GM23338 (cell line): ENCODE measurements at regions not wholly inside any gene's neighbourhood (a gene's known extent, or its start where the extent isn't known, plus 50 kb on each side); places are given as distances from the start of the nearest gene placed in this dataset.

Experiments used
- ATAC-seq: fragments of 200-7000 bp; cut with Tn5 transposase; 3 replicates; pipeline ENCODE4 v1.9.1; 2020
- DNase-seq: peaks from one replicate; pipeline ENCODE4 v3.0.0-alpha.2; 2015; ENCODE audit warnings: low spot score
- H2AFZ ChIP-seq: fragments of 200-600 bp; sonication (generic); 2 replicates; pipeline ENCODE4 v1.8.0; 2016; ENCODE audit warnings: antibody characterized with exemption, mild to moderate bottlenecking, moderate library complexity
- H3F3A ChIP-seq: fragments of 200-600 bp; sonication (generic); replicated peaks from 2 replicates; pipeline ENCODE4 v1.8.0; 2017; ENCODE audit warnings: antibody characterized with exemption, mixed run types, low read depth
- H3K27ac ChIP-seq: fragments of 200-600 bp; sonication (generic); 2 replicates; pipeline ENCODE4 v1.6.1; 2016; ENCODE audit warnings: low read depth
- H3K27me3 ChIP-seq: fragments of 200-600 bp; sonication (generic); 2 replicates; pipeline ENCODE4 v1.8.0; 2016; ENCODE audit warnings: mild to moderate bottlenecking, mixed run types, moderate library complexity; ENCODE audit not compliant: insufficient read depth
- H3K36me3 ChIP-seq: fragments of 200-600 bp; sonication (generic); 2 replicates; pipeline ENCODE4 v1.8.0; 2016; ENCODE audit warnings: mild to moderate bottlenecking; ENCODE audit not compliant: insufficient read depth
- H3K4me1 ChIP-seq: fragments of 200-600 bp; sonication (generic); 2 replicates; pipeline ENCODE4 v1.8.0; 2016; ENCODE audit warnings: mild to moderate bottlenecking, moderate library complexity; ENCODE audit not compliant: insufficient read depth
- H3K4me2 ChIP-seq: fragments of 200-600 bp; sonication (generic); 2 replicates; pipeline ENCODE4 v1.7.1; 2017; ENCODE audit warnings: mixed run types
- H3K4me3 ChIP-seq: fragments of 200-600 bp; sonication (generic); 2 replicates; pipeline ENCODE4 v1.6.1; 2016; ENCODE audit warnings: mixed run types
- H3K79me2 ChIP-seq: fragments of 200-600 bp; sonication (generic); replicated peaks from 2 replicates; pipeline ENCODE4 v1.8.0; 2017; ENCODE audit warnings: mild to moderate bottlenecking; ENCODE audit not compliant: insufficient read depth
- H3K9me2 ChIP-seq: fragments of 200-600 bp; sonication (generic); 2 replicates; pipeline ENCODE4 v1.8.0; 2017; ENCODE audit not compliant: insufficient read depth
- H4K20me1 ChIP-seq: fragments of 200-600 bp; sonication (generic); replicated peaks from 2 replicates; pipeline ENCODE4 v1.8.0; 2017; ENCODE audit warnings: mild to moderate bottlenecking; ENCODE audit not compliant: insufficient read depth
- H3K27ac Mint-ChIP-seq: 2 replicates; pipeline ENCODE4 v1.8.0; 2020; ENCODE audit warnings: inconsistent platforms, mild to moderate bottlenecking, moderate library complexity, mixed read lengths
- H3K27me3 Mint-ChIP-seq: 3 replicates; pipeline ENCODE4 v1.8.0; 2022; ENCODE audit warnings: low read depth, mild to moderate bottlenecking, moderate library complexity, mixed read lengths, inconsistent platforms; ENCODE audit not compliant: insufficient read depth, poor library complexity
- H3K36me3 Mint-ChIP-seq: 3 replicates; pipeline ENCODE4 v1.8.0; 2021; ENCODE audit warnings: low read depth, mild to moderate bottlenecking, inconsistent platforms, moderate library complexity, mixed read lengths
- H3K4me1 Mint-ChIP-seq: 3 replicates; pipeline ENCODE4 v1.8.0; 2020; ENCODE audit warnings: mild to moderate bottlenecking, inconsistent platforms, mixed read lengths
- H3K4me3 Mint-ChIP-seq: 3 replicates; pipeline ENCODE4 v1.8.0; 2021; ENCODE audit warnings: moderate library complexity, mild to moderate bottlenecking, inconsistent platforms, mixed read lengths
- H3K9me3 Mint-ChIP-seq: 3 replicates; pipeline ENCODE4 v1.8.0; 2020; ENCODE audit warnings: moderate library complexity, mild to moderate bottlenecking, inconsistent platforms, mixed read lengths
- CREB1 ChIP-seq: fragments of 250-450 bp; sonication (Bioruptor Pico); IDR thresholded peaks from 2 replicates; pipeline ENCODE4 v1.5.0; 2020; ENCODE audit warnings: low read depth, mild to moderate bottlenecking, moderate library complexity
- CTCF ChIP-seq, 2 experiments: fragments of 200-600 bp in 1 of 2; sonication (generic) in 1 of 2; conservative IDR thresholded peaks; 2 replicates each; pipeline versions ENCODE4 v1.5.1 to v1.6.1; 2016 to 2017; ENCODE audit warnings: antibody characterized with exemption in 2 of 2, low read depth in 2 of 2, mild to moderate bottlenecking in 2 of 2, moderate library complexity in 1 of 2
- ETS1 ChIP-seq: IDR thresholded peaks from 2 replicates; pipeline ENCODE4 v1.6.1; 2016; ENCODE audit warnings: antibody characterized with exemption
- EZH2 ChIP-seq: fragments of 200-600 bp; sonication (generic); IDR thresholded peaks from one replicate; pipeline ENCODE4 v1.8.0; 2017; ENCODE audit warnings: antibody characterized with exemption, mild to moderate bottlenecking, low read depth; ENCODE audit not compliant: unreplicated experiment
- EZH2phosphoT487 ChIP-seq: fragments of 200-600 bp; sonication (generic); IDR thresholded peaks from one replicate; pipeline ENCODE4 v1.8.1; 2018; ENCODE audit warnings: antibody characterized with exemption; ENCODE audit not compliant: unreplicated experiment
- JUNB ChIP-seq: IDR thresholded peaks from one replicate; pipeline ENCODE4 v1.6.1; 2016; ENCODE audit warnings: antibody characterized with exemption; ENCODE audit not compliant: unreplicated experiment
- POLR2AphosphoS5 ChIP-seq: IDR thresholded peaks from 2 replicates; pipeline ENCODE4 v1.6.1; 2016; ENCODE audit warnings: antibody characterized with exemption, low read depth
- STAT1 ChIP-seq: IDR thresholded peaks from one replicate; pipeline ENCODE4 v1.6.1; 2016; ENCODE audit warnings: antibody characterized with exemption; ENCODE audit not compliant: unreplicated experiment
- ZNF114 ChIP-seq: fragments of 250-450 bp; sonication (Bioruptor Pico); IDR thresholded peaks from 2 replicates; pipeline ENCODE4 v1.5.0; 2020; ENCODE audit warnings: mild to moderate bottlenecking, moderate library complexity
- ZNF331 ChIP-seq: fragments of 250-450 bp; sonication (Bioruptor Pico); IDR thresholded peaks from 2 replicates; pipeline ENCODE4 v1.5.0; 2020; ENCODE audit warnings: low read depth, mild to moderate bottlenecking, moderate library complexity
- ZNF462 ChIP-seq: fragments of 250-450 bp; sonication (Bioruptor Pico); IDR thresholded peaks from 2 replicates; pipeline ENCODE4 v1.5.0; 2020; ENCODE audit warnings: mild to moderate bottlenecking, moderate library complexity

- Mint-ChIP-seq H3K27ac (no peak overlapping the region), H3K27me3 (peaks cover 4% of the 10 kb centered on the region), H3K36me3 (no peaks in the 10 kb centered on the region), H3K4me3 (no peak overlapping the region), H3K4me1 (peaks cover 18% of the 10 kb centered on the region), H3K9me3 (no peaks in the 10 kb centered on the region)
- Histone ChIP-seq H3K4me1 (peaks cover 12% of the 10 kb centered on the region; the same call in 1 of the 2 replicates), H4K20me1 (no peaks in the 10 kb centered on the region), H3K4me2 (no peak overlapping the region), H3K36me3 (no peaks in the 10 kb centered on the region), H3K27me3 (no peaks in the 10 kb centered on the region), H3K27ac (no peak overlapping the region), H3K9me2 (no peaks in the 10 kb centered on the region), H2AFZ (no peak overlapping the region), H3K79me2 (no peaks in the 10 kb centered on the region), H3K4me3 (no peak overlapping the region), H3F3A (no peaks in the 10 kb centered on the region)
- DNase-seq, result no peak
- TF ChIP-seq CREB1, result no peak
- TF ChIP-seq STAT1, result no peak
- TF ChIP-seq ZNF331, result no peak
- no peak for TF ChIP-seq EZH2
- TF ChIP-seq EZH2phosphoT487, result no peak
- no peak for TF ChIP-seq POLR2AphosphoS5
- TF ChIP-seq JUNB, result no peak
- no peak for TF ChIP-seq CTCF (conservative IDR thresholded peaks at IDR 0.05; ENCODE audit: low read depth in 2 of 2)
- no peak for TF ChIP-seq ZNF462
- TF ChIP-seq ZNF114 (CRISPR knock-in tag), result no peak
- no peak for TF ChIP-seq ETS1
- ATAC-seq, result no peak
Observed at GRCh38 chr11:109298865-109299264, 123.1 kb upstream of the C11orf87 start.
